IMR-90 (cell line): ENCODE measurements at regions not wholly inside any gene's neighbourhood (a gene's known extent, or its start where the extent isn't known, plus 50 kb on each side); places are given as distances from the start of the nearest gene placed in this dataset.

Source experiments
- ATAC-seq: fragments of 200-7000 bp; cut with Tn5 transposase; 2 replicates; pipeline ENCODE4 v1.9.1; 2020; ENCODE audit warnings: low read depth, mild to moderate bottlenecking, moderate library complexity
- BruUV-seq: library from RNA; stranded (reverse); fragments of 400-500 nt; replicated peaks from 2 replicates; lab custom pipeline; 2021; lab: Mats Ljungman, UMichigan
- CTCF ChIA-PET: fragments of 300-600 bp; formaldehyde crosslinking; extraction: SDS; loops from one replicate; lab custom pipeline; 2021; ENCODE audit warnings: antibody characterized with exemption; lab: Yijun Ruan, JAX
- POLR2A ChIA-PET: fragments of 300-600 bp; sonication (Branson Sonifier 250); formaldehyde crosslinking; loops from one replicate; lab custom pipeline; 2022; ENCODE audit warnings: antibody characterized with exemption; ENCODE audit not compliant: unreplicated experiment; lab: Charles Lee
- DNase-seq: peaks from one replicate; pipeline ENCODE4 v3.0.0; 2013
- H2AFZ ChIP-seq: replicated peaks from 2 replicates; pipeline ENCODE3; 2013; ENCODE audit warnings: low read length, mild to moderate bottlenecking; ENCODE audit not compliant: poor library complexity
- H2AK5ac ChIP-seq: 2 replicates; pipeline ENCODE4 v1.6.1; 2013; ENCODE audit warnings: low read depth, low read length, inconsistent platforms
- H2AK9ac ChIP-seq: replicated peaks from 2 replicates; pipeline ENCODE3; 2013; ENCODE audit warnings: mild to moderate bottlenecking, low read depth, low read length, moderate library complexity; ENCODE audit not compliant: poor library complexity
- H2BK120ac ChIP-seq: 2 replicates; pipeline ENCODE4 v1.6.1; 2013; ENCODE audit warnings: low read depth, low read length, inconsistent platforms
- H2BK15ac ChIP-seq: 3 replicates; pipeline ENCODE4 v1.6.1; 2013; ENCODE audit warnings: low read depth, low read length, inconsistent platforms
- H2BK20ac ChIP-seq: 2 replicates; pipeline ENCODE4 v1.6.1; 2013; ENCODE audit warnings: low read depth, mild to moderate bottlenecking, inconsistent platforms, low read length, moderate library complexity
- H2BK5ac ChIP-seq: 2 replicates; pipeline ENCODE4 v1.6.1; 2013; ENCODE audit warnings: mild to moderate bottlenecking, low read depth, low read length, inconsistent platforms; ENCODE audit not compliant: poor library complexity, severe bottlenecking
- H3K14ac ChIP-seq: replicated peaks from 2 replicates; pipeline ENCODE4 v1.6.1; 2013; ENCODE audit warnings: low read depth, low read length, inconsistent platforms
- H3K18ac ChIP-seq: 2 replicates; pipeline ENCODE4 v1.6.1; 2013; ENCODE audit warnings: low read depth, low read length, control low read depth
- H3K23ac ChIP-seq: 2 replicates; pipeline ENCODE4 v1.6.1; 2013; ENCODE audit warnings: low read depth, low read length, inconsistent platforms
- H3K27ac ChIP-seq: 2 replicates; pipeline ENCODE4 v1.5.1; 2013; ENCODE audit warnings: mild to moderate bottlenecking, control low read depth, low read length; ENCODE audit not compliant: insufficient read depth
- H3K27me3 ChIP-seq: 2 replicates; pipeline ENCODE4 v1.6.1; 2013; ENCODE audit warnings: low read length; ENCODE audit not compliant: control insufficient read depth, insufficient read depth
- H3K36me3 ChIP-seq: 2 replicates; pipeline ENCODE4 v1.6.1; 2013; ENCODE audit warnings: low read length, mixed read lengths; ENCODE audit not compliant: control insufficient read depth, insufficient read depth
- H3K4ac ChIP-seq: 2 replicates; pipeline ENCODE4 v1.6.1; 2013; ENCODE audit warnings: low read depth, low read length, inconsistent platforms
- H3K4me1 ChIP-seq: 2 replicates; pipeline ENCODE4 v1.6.1; 2013; ENCODE audit warnings: low read length, mixed read lengths; ENCODE audit not compliant: control insufficient read depth, insufficient read depth
- H3K4me2 ChIP-seq: 2 replicates; pipeline ENCODE4 v1.6.1; 2013; ENCODE audit warnings: low read depth, mild to moderate bottlenecking, control low read depth, low read length, moderate library complexity
- H3K4me3 ChIP-seq: 2 replicates; pipeline ENCODE4 v1.5.1; 2013; ENCODE audit warnings: low read depth, mild to moderate bottlenecking, control low read depth, low read length, moderate library complexity; ENCODE audit not compliant: insufficient read depth
- H3K56ac ChIP-seq: 2 replicates; pipeline ENCODE4 v1.6.1; 2013; ENCODE audit warnings: low read length, inconsistent platforms; ENCODE audit not compliant: insufficient read depth; ENCODE audit errors: extremely low read depth
- H3K79me1 ChIP-seq, 2 experiments: 2 replicates each; pipeline ENCODE4 v1.6.1; 2013; ENCODE audit warnings: low read length in 2 of 2, inconsistent platforms in 1 of 2, low read depth in 1 of 2
- H3K9ac ChIP-seq: 2 replicates; pipeline ENCODE4 v1.6.1; 2013; ENCODE audit warnings: low read depth, low read length, control low read depth
- H3K9me1 ChIP-seq: 2 replicates; pipeline ENCODE4 v1.6.1; 2013; ENCODE audit warnings: low read length, inconsistent platforms; ENCODE audit not compliant: insufficient read depth
- H3K9me3 ChIP-seq: 2 replicates; pipeline ENCODE4 v1.6.1; 2013; ENCODE audit warnings: low read length; ENCODE audit not compliant: control insufficient read depth, insufficient read depth
- H4K20me1 ChIP-seq: 2 replicates; pipeline ENCODE4 v1.6.1; 2013; ENCODE audit warnings: low read length, inconsistent platforms; ENCODE audit not compliant: insufficient read depth
- H4K5ac ChIP-seq: 2 replicates; pipeline ENCODE4 v1.6.1; 2013; ENCODE audit warnings: mild to moderate bottlenecking, low read depth, low read length, control low read depth
- H4K8ac ChIP-seq, 2 experiments: 2 replicates each; pipeline ENCODE4 v1.6.1; 2013; ENCODE audit warnings: low read depth in 2 of 2, low read length in 2 of 2, control low read depth in 1 of 2, inconsistent platforms in 1 of 2
- H4K91ac ChIP-seq: 2 replicates; pipeline ENCODE4 v1.6.1; 2013; ENCODE audit warnings: low read depth, low read length, inconsistent platforms; ENCODE audit not compliant: insufficient read depth
- MXI1 ChIP-seq: IDR thresholded peaks from 2 replicates; pipeline ENCODE4 v1.6.1; 2012; ENCODE audit warnings: low read depth, mild to moderate bottlenecking, low read length, moderate library complexity, borderline replicate concordance
- POLR2A ChIP-seq: IDR thresholded peaks from 2 replicates; pipeline ENCODE4 v1.6.1; 2012; ENCODE audit warnings: mild to moderate bottlenecking, low read depth, low read length
- RAD21 ChIP-seq: IDR thresholded peaks from 2 replicates; pipeline ENCODE4 v1.6.1; 2012; ENCODE audit warnings: low read length, improper control_type of control experiment
- WGBS, 2 experiments: methylation state at CpG; one replicate each; pipeline versions ENCODE4 v1.1.5 to v1.1.7; 2013; ENCODE audit warnings: missing lambda C conversion rate in 2 of 2; ENCODE audit not compliant: insufficient read length in 1 of 2; ENCODE audit errors: extremely low coverage in 2 of 2; 5-methylcytosine and 5-hydroxymethylcytosine counted together
- dilution Hi-C: fragments of 300-500 bp; cut with HindIII; formaldehyde crosslinking; loops from one replicate; pipeline ENCODE4 v1.14.3; 2018; ENCODE audit warnings: low sequenced_read_pairs; ENCODE audit not compliant: unreplicated experiment
- in situ Hi-C: fragments of 300-500 bp; cut with MboI; formaldehyde crosslinking; loops from 3 replicates; pipeline ENCODE4 v1.14.3; 2019; ENCODE audit warnings: low sequenced_read_pairs, inconsistent platforms, mixed read lengths
- intact Hi-C: fragments of 100-400 bp; cut with micrococcal nuclease; formaldehyde crosslinking; loops from 2 replicates; pipeline ENCODE4 v1.10.0; 2022

DNA sequence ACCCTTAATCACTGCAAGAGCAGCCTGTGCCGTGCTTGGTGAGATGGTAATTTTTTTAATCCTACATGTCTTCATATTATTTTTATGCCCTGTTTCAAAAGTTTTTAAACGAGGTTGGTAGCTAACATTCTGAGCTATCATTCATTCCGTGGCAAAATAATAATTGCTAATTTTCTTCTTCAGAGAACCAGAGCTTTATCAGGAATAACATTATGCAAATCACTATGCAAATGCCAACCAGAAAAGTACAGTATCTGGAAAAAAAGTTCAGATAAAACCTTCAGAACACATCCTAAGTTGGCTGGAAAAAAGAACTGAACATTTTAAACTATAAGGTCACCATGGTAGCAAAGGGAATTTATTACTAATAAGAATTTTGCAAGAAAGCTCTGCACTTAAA is 165.1 kb upstream of the NABP1 start:
- Histone ChIP-seq H3K9me1 (no peaks in the 10 kb centered on the region), H3K27ac (no peak overlapping the region), H3K36me3 (no peaks in the 10 kb centered on the region), H3K23ac (no peak overlapping the region), H3K4me2 (no peak overlapping the region), H3K9me3 (no peaks in the 10 kb centered on the region), H3K4me3 (no peak overlapping the region), H2BK20ac (no peak overlapping the region), H3K4me1 (peaks cover 6% of the 10 kb centered on the region), H2BK5ac (no peak overlapping the region), H2BK120ac (no peak overlapping the region), H3K56ac (no peak overlapping the region), H2BK15ac (no peak overlapping the region), H3K14ac (no peak overlapping the region), H4K8ac (no peak overlapping the region), H3K4ac (no peak overlapping the region), H4K5ac (no peak overlapping the region), H4K91ac (no peak overlapping the region), H2AK5ac (no peak overlapping the region), H3K79me1 (no peaks in the 10 kb centered on the region), H2AK9ac (no peak overlapping the region), H3K27me3 (no peaks in the 10 kb centered on the region), H3K9ac (no peak overlapping the region), H4K20me1 (no peaks in the 10 kb centered on the region), H3K18ac (peak overlapping the region; percentile 68; the same call in 1 of the 2 replicates), H2AFZ (peak overlapping the region; percentile 61)
- intact Hi-C loops, result no loop called here
- ATAC-seq (no peak), DNase-seq (no peak)
- BruUV-seq, result no TSS peak
- in situ Hi-C loops, result no loop called here
- TF ChIP-seq RAD21, result no peak
- no peak for TF ChIP-seq MXI1
- no peak for TF ChIP-seq POLR2A
- CTCF ChIA-PET, result interaction anchor here (0.8 kb wide), 1 partner anchor 9 kb away, joined by 3 read pairs; no protein-coding TSS in a partner anchor
- no CpG with 5 or more reads among the region's 3 CpGs for WGBS, 2 experiments
- dilution Hi-C loops, result no loop called here
- POLR2A ChIA-PET, result no interaction called here
